ENCODE measurements at regions not wholly inside any gene's neighbourhood (a gene's known extent, or its start where the extent isn't known, plus 50 kb on each side); places are given as distances from the start of the nearest gene placed in this dataset.

GRCh38 chr13:33543631-33544265 is 258.2 kb upstream of the STARD13 start:
- H3K27ac ChIP-seq (ENCODE audit: low read length): peak overlapping the region; percentile 91
- peak overlapping the region; percentile 91 for H3K9ac ChIP-seq (ENCODE audit: low read length)
- H3K79me2 ChIP-seq (ENCODE audit: low read length): no peaks in the 10 kb centered on the region
- peaks cover 38% of the 10 kb centered on the region for H3K4me1 ChIP-seq (ENCODE audit: low read length)
- H3K27me3 ChIP-seq (ENCODE audit: low read depth, low read length): no peaks in the 10 kb centered on the region
- H3K9me3 ChIP-seq (ENCODE audit: insufficient read depth, low read length): no peaks in the 10 kb centered on the region
- H2AFZ ChIP-seq (ENCODE audit: low read depth, low read length): peak overlapping the region; percentile 32
- H3K36me3 ChIP-seq (replicated peaks; ENCODE audit: low read depth, low read length): no peaks in the 10 kb centered on the region
- no peaks in the 10 kb centered on the region for H4K20me1 ChIP-seq (ENCODE audit: insufficient read depth, low read length)
- TF ChIP-seq EZH2phosphoT487 (IDR thresholded peaks at IDR 0.05; ENCODE audit: low read depth) (no peak), CTCF (IDR thresholded peaks at IDR 0.05; ENCODE audit: low read depth, low read length) (peak; percentile 30)
- peak overlapping the region; percentile 86 for H3K4me2 ChIP-seq (ENCODE audit: low read length)
- H3K4me3 ChIP-seq (ENCODE audit: low read length): peak overlapping the region; percentile 75

GRCh38 chr13:33544308-33544707 is 258.8 kb upstream of the STARD13 start:
- Histone ChIP-seq H3K4me3 (ENCODE audit: low read length) (peak overlapping the region; percentile 75), H4K20me1 (ENCODE audit: insufficient read depth, low read length) (no peaks in the 10 kb centered on the region), H3K27ac (ENCODE audit: low read length) (peak overlapping the region; percentile 91)

GRCh38 chr13:33545492-33545891 is 259.9 kb upstream of the STARD13 start:
- no peaks in the 10 kb centered on the region for H3K36me3 ChIP-seq (replicated peaks; ENCODE audit: low read depth, low read length)
- H3K4me3 ChIP-seq (ENCODE audit: low read length): no peak overlapping the region
- H2AFZ ChIP-seq (ENCODE audit: low read depth, low read length): no peak overlapping the region
- TF ChIP-seq CTCF (IDR thresholded peaks at IDR 0.05; ENCODE audit: low read depth, low read length): no peak
- no peak for TF ChIP-seq EZH2phosphoT487 (IDR thresholded peaks at IDR 0.05; ENCODE audit: low read depth)
- no peak overlapping the region for H3K4me2 ChIP-seq (ENCODE audit: low read length)
- peaks cover 45% of the 10 kb centered on the region for H3K4me1 ChIP-seq (ENCODE audit: low read length)
- H3K79me2 ChIP-seq (ENCODE audit: low read length): no peaks in the 10 kb centered on the region
- no peaks in the 10 kb centered on the region for H4K20me1 ChIP-seq (ENCODE audit: insufficient read depth, low read length)
- no peak overlapping the region for H3K27ac ChIP-seq (ENCODE audit: low read length)
- H3K9me3 ChIP-seq (ENCODE audit: insufficient read depth, low read length): no peaks in the 10 kb centered on the region
- H3K9ac ChIP-seq (ENCODE audit: low read length): no peak overlapping the region
- H3K27me3 ChIP-seq (ENCODE audit: low read depth, low read length): no peaks in the 10 kb centered on the region

More at GRCh38 chr13:33544308-33544707, 258.8 kb upstream of the STARD13 start:
- Histone ChIP-seq H3K4me2 (ENCODE audit: low read length) (peak overlapping the region; percentile 86), H3K79me2 (ENCODE audit: low read length) (no peaks in the 10 kb centered on the region), H3K27me3 (ENCODE audit: low read depth, low read length) (no peaks in the 10 kb centered on the region), H3K36me3 (replicated peaks; ENCODE audit: low read depth, low read length) (no peaks in the 10 kb centered on the region), H3K9ac (ENCODE audit: low read length) (peak overlapping the region; percentile 91), H3K9me3 (ENCODE audit: insufficient read depth, low read length) (no peaks in the 10 kb centered on the region), H2AFZ (ENCODE audit: low read depth, low read length) (peak overlapping the region; percentile 27; the same call in 1 of the 2 replicates), H3K4me1 (ENCODE audit: low read length) (peaks cover 38% of the 10 kb centered on the region)
- no peak for TF ChIP-seq EZH2phosphoT487 (IDR thresholded peaks at IDR 0.05; ENCODE audit: low read depth)
- no peak for TF ChIP-seq CTCF (IDR thresholded peaks at IDR 0.05; ENCODE audit: low read depth, low read length)

GRCh38 chr13:33547035-33547434 is 261.5 kb upstream of the STARD13 start:
- Histone ChIP-seq H3K4me2 (ENCODE audit: low read length) (peak overlapping the region; percentile 54; the same call in 1 of the 2 replicates), H3K27me3 (ENCODE audit: low read depth, low read length) (no peaks in the 10 kb centered on the region), H3K9me3 (ENCODE audit: insufficient read depth, low read length) (no peaks in the 10 kb centered on the region), H3K79me2 (ENCODE audit: low read length) (no peaks in the 10 kb centered on the region), H3K4me1 (ENCODE audit: low read length) (peaks cover 51% of the 10 kb centered on the region), H3K9ac (ENCODE audit: low read length) (no peak overlapping the region), H3K36me3 (replicated peaks; ENCODE audit: low read depth, low read length) (no peaks in the 10 kb centered on the region), H4K20me1 (ENCODE audit: insufficient read depth, low read length) (no peaks in the 10 kb centered on the region), H3K4me3 (ENCODE audit: low read length) (no peak overlapping the region), H3K27ac (ENCODE audit: low read length) (no peak overlapping the region), H2AFZ (ENCODE audit: low read depth, low read length) (no peak overlapping the region)
- no peak for TF ChIP-seq CTCF (IDR thresholded peaks at IDR 0.05; ENCODE audit: low read depth, low read length)
- TF ChIP-seq EZH2phosphoT487 (IDR thresholded peaks at IDR 0.05; ENCODE audit: low read depth): no peak
